Adipocyte (in vitro differentiated cells): ENCODE measurements at regions not wholly inside any gene's neighbourhood (a gene's known extent, or its start where the extent isn't known, plus 50 kb on each side); places are given as distances from the start of the nearest gene placed in this dataset.
"Not testable (repeated sequence)": the region's sequence is repeated elsewhere in the genome, so short reads cannot be mapped to it uniquely, and the experiment has no call there.

Source experiments
- DNase-seq: peaks from one replicate; pipeline ENCODE4 v3.0.0-alpha.2; 2015; ENCODE audit warnings: low read depth
- H3K27me3 ChIP-seq: replicated peaks from 2 replicates; pipeline ENCODE4 v1.7.0; 2013; ENCODE audit warnings: mild to moderate bottlenecking, low read length, moderate library complexity; ENCODE audit not compliant: control insufficient read depth, insufficient read depth
- H3K36me3 ChIP-seq: 2 replicates; pipeline ENCODE4 v1.7.0; 2013; ENCODE audit warnings: low read length, mild to moderate bottlenecking, moderate library complexity; ENCODE audit not compliant: control insufficient read depth, insufficient read depth, severe bottlenecking
- H3K4me1 ChIP-seq: 2 replicates; pipeline ENCODE4 v1.7.0; 2013; ENCODE audit warnings: mild to moderate bottlenecking, low read length, moderate library complexity; ENCODE audit not compliant: control insufficient read depth, insufficient read depth
- H3K4me3 ChIP-seq: 2 replicates; pipeline ENCODE4 v1.7.0; 2013; ENCODE audit warnings: mild to moderate bottlenecking, low read length, moderate library complexity
- H3K9ac ChIP-seq: 2 replicates; pipeline ENCODE4 v1.7.0; 2013; ENCODE audit warnings: mild to moderate bottlenecking, low read length, moderate library complexity
- H3K9me3 ChIP-seq: 2 replicates; pipeline ENCODE4 v1.7.0; 2013; ENCODE audit warnings: mild to moderate bottlenecking, low read length, moderate library complexity; ENCODE audit not compliant: control insufficient read depth

- H3K9me3 ChIP-seq, H3K4me1 ChIP-seq, H3K27me3 ChIP-seq, H3K36me3 ChIP-seq, H3K9ac ChIP-seq, H3K4me3 ChIP-seq, DNase-seq: not testable (repeated sequence)
Measured at GRCh38 chr12:8282181-8282580, 54.8 kb upstream of the FAM90A1 start.

- not testable (repeated sequence) for H3K27me3 ChIP-seq, H3K4me1 ChIP-seq, H3K9me3 ChIP-seq, H3K4me3 ChIP-seq, H3K36me3 ChIP-seq, DNase-seq, H3K9ac ChIP-seq
Measured at GRCh38 chr12:8285681-8286080, 58.3 kb upstream of the FAM90A1 start.

GRCh38 chr12:8291764-8292163, 64.3 kb upstream of the FAM90A1 start:
- not testable (repeated sequence) for H3K4me1 ChIP-seq, H3K36me3 ChIP-seq, H3K27me3 ChIP-seq, H3K9ac ChIP-seq, H3K4me3 ChIP-seq, DNase-seq, H3K9me3 ChIP-seq

- DNase-seq, H3K9me3 ChIP-seq, H3K36me3 ChIP-seq, H3K4me1 ChIP-seq, H3K27me3 ChIP-seq, H3K4me3 ChIP-seq, H3K9ac ChIP-seq: not testable (repeated sequence)
Measured at GRCh38 chr12:8294662-8295061, 67.2 kb upstream of the FAM90A1 start.

GRCh38 chr12:8308611-8309010, 81.2 kb upstream of the FAM90A1 start:
- not testable (repeated sequence) for H3K4me3 ChIP-seq, H3K4me1 ChIP-seq, H3K9ac ChIP-seq, DNase-seq, H3K9me3 ChIP-seq, H3K27me3 ChIP-seq, H3K36me3 ChIP-seq

GRCh38 chr12:8315997-8316396, 88.6 kb upstream of the FAM90A1 start:
- H3K9me3 ChIP-seq, H3K4me3 ChIP-seq, H3K9ac ChIP-seq, H3K36me3 ChIP-seq, DNase-seq, H3K27me3 ChIP-seq, H3K4me1 ChIP-seq: not testable (repeated sequence)

GRCh38 chr12:8317675-8318074, 90.3 kb upstream of the FAM90A1 start:
- not testable (repeated sequence) for H3K4me3 ChIP-seq, H3K36me3 ChIP-seq, H3K9me3 ChIP-seq, DNase-seq, H3K4me1 ChIP-seq, H3K9ac ChIP-seq, H3K27me3 ChIP-seq

GRCh38 chr12:8320251-8320730, 92.9 kb upstream of the FAM90A1 start:
- not testable (repeated sequence) for H3K4me3 ChIP-seq, H3K4me1 ChIP-seq
- peak; percentile 1 for DNase-seq

GRCh38 chr12:8320791-8321370, 93.5 kb upstream of the FAM90A1 start:
- not testable (repeated sequence) for H3K4me3 ChIP-seq, DNase-seq

More at GRCh38 chr12:8320251-8320730, 92.9 kb upstream of the FAM90A1 start:
- H3K27me3 ChIP-seq, H3K36me3 ChIP-seq, H3K9ac ChIP-seq, H3K9me3 ChIP-seq: not testable (repeated sequence)

GRCh38 chr12:8325145-8325839, 97.9 kb upstream of the FAM90A1 start:
- DNase-seq, H3K27me3 ChIP-seq: not testable (repeated sequence)

More at GRCh38 chr12:8320791-8321370, 93.5 kb upstream of the FAM90A1 start:
- H3K9ac ChIP-seq, H3K9me3 ChIP-seq, H3K4me1 ChIP-seq, H3K36me3 ChIP-seq, H3K27me3 ChIP-seq: not testable (repeated sequence)

GRCh38 chr12:8328835-8329234, 101.4 kb upstream of the FAM90A1 start:
- H3K36me3 ChIP-seq = not testable (repeated sequence)

More at GRCh38 chr12:8325145-8325839, 97.9 kb upstream of the FAM90A1 start:
- H3K4me3 ChIP-seq, H3K4me1 ChIP-seq, H3K9ac ChIP-seq, H3K36me3 ChIP-seq, H3K9me3 ChIP-seq: not testable (repeated sequence)

GRCh38 chr12:8332373-8332772, 105.0 kb upstream of the FAM90A1 start:
- not testable (repeated sequence) for H3K4me1 ChIP-seq, H3K36me3 ChIP-seq, DNase-seq, H3K4me3 ChIP-seq, H3K9ac ChIP-seq, H3K27me3 ChIP-seq, H3K9me3 ChIP-seq

More at GRCh38 chr12:8328835-8329234, 101.4 kb upstream of the FAM90A1 start:
- not testable (repeated sequence) for H3K4me1 ChIP-seq, DNase-seq, H3K27me3 ChIP-seq, H3K9me3 ChIP-seq, H3K9ac ChIP-seq, H3K4me3 ChIP-seq
